Type B pancreatic cell (in vitro differentiated cells): ENCODE measurements at regions not wholly inside any gene's neighbourhood (a gene's known extent, or its start where the extent isn't known, plus 50 kb on each side); places are given as distances from the start of the nearest gene placed in this dataset.
"Not testable (repeated sequence)": the region's sequence is repeated elsewhere in the genome, so short reads cannot be mapped to it uniquely, and the experiment has no call there.

Experiments
- DNase-seq: peaks from one replicate; pipeline ENCODE4 v3.0.0; 2021; ENCODE audit warnings: mixed read lengths; ENCODE audit not compliant: unreplicated experiment; ENCODE audit errors: extremely low spot score
- H3K27ac Mint-ChIP-seq: 2 replicates; pipeline ENCODE4 v1.8.0; 2021; ENCODE audit warnings: mild to moderate bottlenecking, mixed read lengths
- H3K27me3 Mint-ChIP-seq: 2 replicates; pipeline ENCODE4 v1.8.0; 2021; ENCODE audit warnings: mixed read lengths
- H3K36me3 Mint-ChIP-seq: 2 replicates; pipeline ENCODE4 v1.8.0; 2021; ENCODE audit warnings: mixed read lengths
- H3K4me1 Mint-ChIP-seq: one replicate; pipeline ENCODE4 v1.8.0; 2021; ENCODE audit warnings: mixed read lengths; ENCODE audit not compliant: unreplicated experiment
- H3K4me3 Mint-ChIP-seq: 2 replicates; pipeline ENCODE4 v1.8.0; 2021; ENCODE audit warnings: mild to moderate bottlenecking, mixed read lengths
- H3K9me3 Mint-ChIP-seq: 2 replicates; pipeline ENCODE4 v1.8.0; 2021; ENCODE audit warnings: mixed read lengths

- not testable (repeated sequence) for H3K9me3 Mint-ChIP-seq, H3K36me3 Mint-ChIP-seq, DNase-seq, H3K27ac Mint-ChIP-seq, H3K4me1 Mint-ChIP-seq, H3K27me3 Mint-ChIP-seq, H3K4me3 Mint-ChIP-seq
These were observed 180.9 kb downstream of the CEP170 start for GRCh38 chr1:243074224-243074623.

GRCh38 chr1:243067056-243067455 is 188.0 kb downstream of the CEP170 start:
- not testable (repeated sequence) for H3K9me3 Mint-ChIP-seq, H3K36me3 Mint-ChIP-seq, H3K4me3 Mint-ChIP-seq

GRCh38 chr1:243061965-243062364 is 193.1 kb downstream of the CEP170 start:
- not testable (repeated sequence) for H3K27ac Mint-ChIP-seq, H3K9me3 Mint-ChIP-seq, DNase-seq, H3K4me3 Mint-ChIP-seq, H3K36me3 Mint-ChIP-seq, H3K4me1 Mint-ChIP-seq, H3K27me3 Mint-ChIP-seq

More at GRCh38 chr1:243067056-243067455, 188.0 kb downstream of the CEP170 start:
- not testable (repeated sequence) for H3K27ac Mint-ChIP-seq, H3K4me1 Mint-ChIP-seq, DNase-seq, H3K27me3 Mint-ChIP-seq

- H3K4me3 Mint-ChIP-seq, H3K36me3 Mint-ChIP-seq, DNase-seq, H3K4me1 Mint-ChIP-seq, H3K9me3 Mint-ChIP-seq, H3K27ac Mint-ChIP-seq, H3K27me3 Mint-ChIP-seq: not testable (repeated sequence)
These were observed 199.6 kb downstream of the CEP170 start for GRCh38 chr1:243055510-243055909.

- not testable (repeated sequence) for H3K36me3 Mint-ChIP-seq, H3K9me3 Mint-ChIP-seq, H3K27ac Mint-ChIP-seq, H3K27me3 Mint-ChIP-seq, DNase-seq, H3K4me3 Mint-ChIP-seq, H3K4me1 Mint-ChIP-seq
These were observed 200.0 kb downstream of the CEP170 start for GRCh38 chr1:243055091-243055490.

- not testable (repeated sequence) for H3K36me3 Mint-ChIP-seq, DNase-seq, H3K27me3 Mint-ChIP-seq, H3K27ac Mint-ChIP-seq, H3K4me1 Mint-ChIP-seq, H3K9me3 Mint-ChIP-seq, H3K4me3 Mint-ChIP-seq
These were observed 200.4 kb downstream of the CEP170 start for GRCh38 chr1:243054681-243055080.

GRCh38 chr1:243053048-243053447 is 202.0 kb downstream of the CEP170 start:
- H3K9me3 Mint-ChIP-seq, H3K4me3 Mint-ChIP-seq, H3K27ac Mint-ChIP-seq: not testable (repeated sequence)

GRCh38 chr1:243050613-243051012 is 204.5 kb downstream of the CEP170 start:
- H3K4me1 Mint-ChIP-seq, H3K9me3 Mint-ChIP-seq, DNase-seq, H3K27me3 Mint-ChIP-seq, H3K27ac Mint-ChIP-seq, H3K36me3 Mint-ChIP-seq, H3K4me3 Mint-ChIP-seq: not testable (repeated sequence)

More at GRCh38 chr1:243053048-243053447, 202.0 kb downstream of the CEP170 start:
- DNase-seq, H3K4me1 Mint-ChIP-seq, H3K27me3 Mint-ChIP-seq, H3K36me3 Mint-ChIP-seq: not testable (repeated sequence)

GRCh38 chr1:243049716-243050115 is 205.4 kb downstream of the CEP170 start:
- H3K27ac Mint-ChIP-seq, H3K27me3 Mint-ChIP-seq, DNase-seq, H3K4me3 Mint-ChIP-seq, H3K4me1 Mint-ChIP-seq, H3K36me3 Mint-ChIP-seq, H3K9me3 Mint-ChIP-seq: not testable (repeated sequence)

- not testable (repeated sequence) for DNase-seq, H3K9me3 Mint-ChIP-seq, H3K27ac Mint-ChIP-seq, H3K36me3 Mint-ChIP-seq, H3K27me3 Mint-ChIP-seq, H3K4me1 Mint-ChIP-seq, H3K4me3 Mint-ChIP-seq
These were observed 233.7 kb downstream of the CEP170 start for GRCh38 chr1:243021365-243021764.

- DNase-seq = peak; percentile 79
- H3K4me1 Mint-ChIP-seq, H3K36me3 Mint-ChIP-seq, H3K27ac Mint-ChIP-seq, H3K27me3 Mint-ChIP-seq, H3K9me3 Mint-ChIP-seq, H3K4me3 Mint-ChIP-seq: not testable (repeated sequence)
These were observed 235.9 kb downstream of the CEP170 start for GRCh38 chr1:243019030-243019635.
